ENCODE measurements at regions not wholly inside any gene's neighbourhood (a gene's known extent, or its start where the extent isn't known, plus 50 kb on each side); places are given as distances from the start of the nearest gene placed in this dataset.

- Histone ChIP-seq H4K20me1 (ENCODE audit: insufficient read depth, low read depth, low read length) (no peaks in the 10 kb centered on the region), H3K9me2 (replicated peaks; ENCODE audit: insufficient read depth, low read length) (no peaks in the 10 kb centered on the region), H3K9ac (ENCODE audit: low read length) (no peak overlapping the region), H3K4me2 (ENCODE audit: low read depth, low read length, poor library complexity, severe bottlenecking) (no peak overlapping the region), H3K4me3 (ENCODE audit: low read length) (no peak overlapping the region), H3K27ac (ENCODE audit: low read length) (no peak overlapping the region), H3K36me3 (ENCODE audit: insufficient read depth, low read length) (no peaks in the 10 kb centered on the region), H2AFZ (ENCODE audit: low read length) (no peak overlapping the region), H3K79me2 (ENCODE audit: low read length) (no peaks in the 10 kb centered on the region), H3K27me3 (ENCODE audit: low read length) (no peaks in the 10 kb centered on the region), H3K9me3 (ENCODE audit: low read length) (no peaks in the 10 kb centered on the region), H3K4me1 (ENCODE audit: low read length) (no peaks in the 10 kb centered on the region)
- DNase-seq, result no peak
Observed at GRCh38 chr5:144882739-144883283, 712.1 kb downstream of the KCTD16 start.

GRCh38 chr5:144880513-144880912 is 709.8 kb downstream of the KCTD16 start:
- Histone ChIP-seq H3K4me1 (ENCODE audit: low read length) (no peaks in the 10 kb centered on the region), H3K9me3 (ENCODE audit: low read length) (no peaks in the 10 kb centered on the region), H3K4me2 (ENCODE audit: low read depth, low read length, poor library complexity, severe bottlenecking) (no peak overlapping the region), H3K27me3 (ENCODE audit: low read length) (no peaks in the 10 kb centered on the region), H3K27ac (ENCODE audit: low read length) (no peak overlapping the region), H2AFZ (ENCODE audit: low read length) (no peak overlapping the region), H3K79me2 (ENCODE audit: low read length) (no peaks in the 10 kb centered on the region), H3K36me3 (ENCODE audit: insufficient read depth, low read length) (no peaks in the 10 kb centered on the region), H3K4me3 (ENCODE audit: low read length) (no peak overlapping the region), H4K20me1 (ENCODE audit: insufficient read depth, low read depth, low read length) (no peaks in the 10 kb centered on the region), H3K9me2 (replicated peaks; ENCODE audit: insufficient read depth, low read length) (no peaks in the 10 kb centered on the region), H3K9ac (ENCODE audit: low read length) (no peak overlapping the region)
- DNase-seq, result no peak

GRCh38 chr5:144876990-144877389 is 706.3 kb downstream of the KCTD16 start:
- H4K20me1 ChIP-seq (ENCODE audit: insufficient read depth, low read depth, low read length), result no peaks in the 10 kb centered on the region
- no peaks in the 10 kb centered on the region for H3K36me3 ChIP-seq (ENCODE audit: insufficient read depth, low read length)
- no peak overlapping the region for H3K27ac ChIP-seq (ENCODE audit: low read length)
- H3K9me2 ChIP-seq (replicated peaks; ENCODE audit: insufficient read depth, low read length), result no peaks in the 10 kb centered on the region
- no peak overlapping the region for H3K4me2 ChIP-seq (ENCODE audit: low read depth, low read length, poor library complexity, severe bottlenecking)
- H3K9ac ChIP-seq (ENCODE audit: low read length), result no peak overlapping the region
- H3K4me1 ChIP-seq (ENCODE audit: low read length), result no peaks in the 10 kb centered on the region
- no peaks in the 10 kb centered on the region for H3K9me3 ChIP-seq (ENCODE audit: low read length)
- no peak overlapping the region for H3K4me3 ChIP-seq (ENCODE audit: low read length)
- H3K27me3 ChIP-seq (ENCODE audit: low read length), result no peaks in the 10 kb centered on the region
- H3K79me2 ChIP-seq (ENCODE audit: low read length), result no peaks in the 10 kb centered on the region
- DNase-seq, result no peak
- H2AFZ ChIP-seq (ENCODE audit: low read length), result no peak overlapping the region

GRCh38 chr5:144873076-144873475 is 702.4 kb downstream of the KCTD16 start:
- DNase-seq, result no peak
- Histone ChIP-seq H3K4me3 (ENCODE audit: low read length) (no peak overlapping the region), H3K27ac (ENCODE audit: low read length) (no peak overlapping the region), H3K9me3 (ENCODE audit: low read length) (no peaks in the 10 kb centered on the region), H3K27me3 (ENCODE audit: low read length) (no peaks in the 10 kb centered on the region), H3K79me2 (ENCODE audit: low read length) (no peaks in the 10 kb centered on the region), H3K4me1 (ENCODE audit: low read length) (no peaks in the 10 kb centered on the region), H4K20me1 (ENCODE audit: insufficient read depth, low read depth, low read length) (no peaks in the 10 kb centered on the region), H3K9me2 (replicated peaks; ENCODE audit: insufficient read depth, low read length) (no peaks in the 10 kb centered on the region), H2AFZ (ENCODE audit: low read length) (no peak overlapping the region), H3K9ac (ENCODE audit: low read length) (no peak overlapping the region), H3K4me2 (ENCODE audit: low read depth, low read length, poor library complexity, severe bottlenecking) (no peak overlapping the region), H3K36me3 (ENCODE audit: insufficient read depth, low read length) (no peaks in the 10 kb centered on the region)

- Histone ChIP-seq H3K4me2 (ENCODE audit: low read depth, low read length, poor library complexity, severe bottlenecking) (no peak overlapping the region), H3K4me1 (ENCODE audit: low read length) (peaks cover 3% of the 10 kb centered on the region; the same call in 1 of the 2 replicates), H3K36me3 (ENCODE audit: insufficient read depth, low read length) (no peaks in the 10 kb centered on the region), H3K9me2 (replicated peaks; ENCODE audit: insufficient read depth, low read length) (no peaks in the 10 kb centered on the region), H3K9ac (ENCODE audit: low read length) (no peak overlapping the region), H3K79me2 (ENCODE audit: low read length) (no peaks in the 10 kb centered on the region), H2AFZ (ENCODE audit: low read length) (no peak overlapping the region), H3K9me3 (ENCODE audit: low read length) (no peaks in the 10 kb centered on the region), H3K27me3 (ENCODE audit: low read length) (no peaks in the 10 kb centered on the region), H3K4me3 (ENCODE audit: low read length) (no peak overlapping the region), H3K27ac (ENCODE audit: low read length) (no peak overlapping the region), H4K20me1 (ENCODE audit: insufficient read depth, low read depth, low read length) (no peaks in the 10 kb centered on the region)
- DNase-seq, result peak; percentile 68
Observed at GRCh38 chr5:144864118-144864517, 693.4 kb downstream of the KCTD16 start.

- no peaks in the 10 kb centered on the region for H3K9me2 ChIP-seq (replicated peaks; ENCODE audit: insufficient read depth, low read length)
- H3K27ac ChIP-seq (ENCODE audit: low read length), result no peak overlapping the region
- no peaks in the 10 kb centered on the region for H3K27me3 ChIP-seq (ENCODE audit: low read length)
- no peak overlapping the region for H3K4me2 ChIP-seq (ENCODE audit: low read depth, low read length, poor library complexity, severe bottlenecking)
- H3K4me3 ChIP-seq (ENCODE audit: low read length), result no peak overlapping the region
- DNase-seq, result no peak
- no peaks in the 10 kb centered on the region for H3K9me3 ChIP-seq (ENCODE audit: low read length)
- H3K4me1 ChIP-seq (ENCODE audit: low read length), result no peaks in the 10 kb centered on the region
- no peak overlapping the region for H3K9ac ChIP-seq (ENCODE audit: low read length)
- no peak overlapping the region for H2AFZ ChIP-seq (ENCODE audit: low read length)
- no peaks in the 10 kb centered on the region for H4K20me1 ChIP-seq (ENCODE audit: insufficient read depth, low read depth, low read length)
- H3K36me3 ChIP-seq (ENCODE audit: insufficient read depth, low read length), result no peaks in the 10 kb centered on the region
- no peaks in the 10 kb centered on the region for H3K79me2 ChIP-seq (ENCODE audit: low read length)
Observed at GRCh38 chr5:144857454-144857853, 686.8 kb downstream of the KCTD16 start.

- Histone ChIP-seq H3K9me2 (replicated peaks; ENCODE audit: insufficient read depth, low read length) (no peaks in the 10 kb centered on the region), H3K36me3 (ENCODE audit: insufficient read depth, low read length) (no peaks in the 10 kb centered on the region), H3K4me2 (ENCODE audit: low read depth, low read length, poor library complexity, severe bottlenecking) (no peak overlapping the region), H3K4me3 (ENCODE audit: low read length) (no peak overlapping the region), H3K27ac (ENCODE audit: low read length) (no peak overlapping the region), H3K4me1 (ENCODE audit: low read length) (no peaks in the 10 kb centered on the region), H2AFZ (ENCODE audit: low read length) (no peak overlapping the region), H3K27me3 (ENCODE audit: low read length) (no peaks in the 10 kb centered on the region), H3K79me2 (ENCODE audit: low read length) (no peaks in the 10 kb centered on the region), H3K9me3 (ENCODE audit: low read length) (no peaks in the 10 kb centered on the region), H4K20me1 (ENCODE audit: insufficient read depth, low read depth, low read length) (no peaks in the 10 kb centered on the region), H3K9ac (ENCODE audit: low read length) (no peak overlapping the region)
- DNase-seq, result no peak
Observed at GRCh38 chr5:144844086-144844485, 673.4 kb downstream of the KCTD16 start.

- Histone ChIP-seq H3K27me3 (ENCODE audit: low read length) (no peaks in the 10 kb centered on the region), H3K36me3 (ENCODE audit: insufficient read depth, low read length) (no peaks in the 10 kb centered on the region), H3K27ac (ENCODE audit: low read length) (no peak overlapping the region), H3K9me3 (ENCODE audit: low read length) (no peaks in the 10 kb centered on the region), H4K20me1 (ENCODE audit: insufficient read depth, low read depth, low read length) (no peaks in the 10 kb centered on the region), H3K4me2 (ENCODE audit: low read depth, low read length, poor library complexity, severe bottlenecking) (no peak overlapping the region), H3K9ac (ENCODE audit: low read length) (no peak overlapping the region), H3K4me3 (ENCODE audit: low read length) (no peak overlapping the region), H3K79me2 (ENCODE audit: low read length) (no peaks in the 10 kb centered on the region), H3K4me1 (ENCODE audit: low read length) (no peaks in the 10 kb centered on the region), H2AFZ (ENCODE audit: low read length) (no peak overlapping the region), H3K9me2 (replicated peaks; ENCODE audit: insufficient read depth, low read length) (no peaks in the 10 kb centered on the region; the same call in 1 of the 2 replicates)
- no peak for DNase-seq
Observed at GRCh38 chr5:144832416-144832815, 661.7 kb downstream of the KCTD16 start.

- no peak overlapping the region for H3K9ac ChIP-seq (ENCODE audit: low read length)
- no peaks in the 10 kb centered on the region for H3K79me2 ChIP-seq (ENCODE audit: low read length)
- H3K4me1 ChIP-seq (ENCODE audit: low read length), result no peaks in the 10 kb centered on the region
- no peak overlapping the region for H3K27ac ChIP-seq (ENCODE audit: low read length)
- H3K4me2 ChIP-seq (ENCODE audit: low read depth, low read length, poor library complexity, severe bottlenecking), result no peak overlapping the region
- no peaks in the 10 kb centered on the region for H4K20me1 ChIP-seq (ENCODE audit: insufficient read depth, low read depth, low read length)
- H3K27me3 ChIP-seq (ENCODE audit: low read length), result no peaks in the 10 kb centered on the region
- no peaks in the 10 kb centered on the region for H3K36me3 ChIP-seq (ENCODE audit: insufficient read depth, low read length)
- no peak overlapping the region for H3K4me3 ChIP-seq (ENCODE audit: low read length)
- no peaks in the 10 kb centered on the region; the same call in 1 of the 2 replicates for H3K9me2 ChIP-seq (replicated peaks; ENCODE audit: insufficient read depth, low read length)
- H2AFZ ChIP-seq (ENCODE audit: low read length), result no peak overlapping the region
- DNase-seq, result no peak
- H3K9me3 ChIP-seq (ENCODE audit: low read length), result no peaks in the 10 kb centered on the region
Observed at GRCh38 chr5:144831650-144832049, 661.0 kb downstream of the KCTD16 start.
